ENCODE measurements at regions not wholly inside any gene's neighbourhood (a gene's known extent, or its start where the extent isn't known, plus 50 kb on each side); places are given as distances from the start of the nearest gene placed in this dataset.

DNA sequence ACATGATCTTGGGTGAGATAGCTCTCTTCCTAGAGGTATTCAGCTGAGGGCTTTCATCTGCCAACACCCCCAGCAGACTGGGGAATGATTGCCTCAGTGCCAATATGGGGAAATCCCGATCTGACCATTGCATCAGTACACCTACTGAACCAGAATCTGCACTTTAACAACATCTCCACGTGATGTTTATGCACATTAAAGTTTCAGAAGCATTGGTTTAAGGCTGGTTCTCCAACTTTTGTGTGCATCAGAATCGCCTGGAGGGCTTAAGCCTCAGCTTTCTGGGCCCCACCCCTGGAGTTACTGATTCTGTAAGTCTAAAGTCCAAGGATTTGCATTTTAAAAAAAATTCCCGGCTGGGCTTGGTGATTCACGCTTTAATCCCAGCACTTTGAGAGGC is 123.6 kb upstream of the MED13 start:
- no peak overlapping the region for H3K27ac ChIP-seq (ENCODE audit: low read depth in 1 of 2, low read length in 2 of 2)
- DNase-seq (ENCODE audit: low spot score): no peak
- no peak for TF ChIP-seq NR2F2 (IDR thresholded peaks at IDR 0.05)
- no peak for TF ChIP-seq CTCF (IDR thresholded peaks at IDR 0.05; ENCODE audit: low read depth, low read length, missing input control)
- TF ChIP-seq FOXA1 (IDR thresholded peaks at IDR 0.05): no peak
- no peak for TF ChIP-seq SP1 (IDR thresholded peaks at IDR 0.05)
- TF ChIP-seq HNF4G (IDR thresholded peaks at IDR 0.05): no peak
- no peak for TF ChIP-seq JUND (IDR thresholded peaks at IDR 0.05)
- TF ChIP-seq EGR1 (IDR thresholded peaks at IDR 0.05; ENCODE audit: low read depth in 2 of 2): no peak
- TF ChIP-seq RAD21 (IDR thresholded peaks at IDR 0.05): no peak
- TF ChIP-seq REST (IDR thresholded peaks at IDR 0.05): no peak
- no peak for TF ChIP-seq MAX (IDR thresholded peaks at IDR 0.05)
- TF ChIP-seq TAF1 (conservative IDR thresholded peaks at IDR 0.05): no peak
- TF ChIP-seq, protein P1, sequence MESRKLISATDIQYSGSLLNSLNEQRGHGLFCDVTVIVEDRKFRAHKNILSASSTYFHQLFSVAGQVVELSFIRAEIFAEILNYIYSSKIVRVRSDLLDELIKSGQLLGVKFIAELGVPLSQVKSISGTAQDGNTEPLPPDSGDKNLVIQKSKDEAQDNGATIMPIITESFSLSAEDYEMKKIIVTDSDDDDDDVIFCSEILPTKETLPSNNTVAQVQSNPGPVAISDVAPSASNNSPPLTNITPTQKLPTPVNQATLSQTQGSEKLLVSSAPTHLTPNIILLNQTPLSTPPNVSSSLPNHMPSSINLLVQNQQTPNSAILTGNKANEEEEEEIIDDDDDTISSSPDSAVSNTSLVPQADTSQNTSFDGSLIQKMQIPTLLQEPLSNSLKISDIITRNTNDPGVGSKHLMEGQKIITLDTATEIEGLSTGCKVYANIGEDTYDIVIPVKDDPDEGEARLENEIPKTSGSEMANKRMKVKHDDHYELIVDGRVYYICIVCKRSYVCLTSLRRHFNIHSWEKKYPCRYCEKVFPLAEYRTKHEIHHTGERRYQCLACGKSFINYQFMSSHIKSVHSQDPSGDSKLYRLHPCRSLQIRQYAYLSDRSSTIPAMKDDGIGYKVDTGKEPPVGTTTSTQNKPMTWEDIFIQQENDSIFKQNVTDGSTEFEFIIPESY (IDR thresholded peaks at IDR 0.05): no peak
- TF ChIP-seq YY1 (IDR thresholded peaks at IDR 0.05): no peak
- no peak for TF ChIP-seq RXRA (IDR thresholded peaks at IDR 0.05)
- no peak for TF ChIP-seq HNF4A (conservative IDR thresholded peaks at IDR 0.05)
- no peak for TF ChIP-seq GABPA (IDR thresholded peaks at IDR 0.05 in 1 of 2, conservative IDR thresholded peaks at IDR 0.05 in 1 of 2)
- TF ChIP-seq FOXA2 (IDR thresholded peaks at IDR 0.05): no peak

DNA sequence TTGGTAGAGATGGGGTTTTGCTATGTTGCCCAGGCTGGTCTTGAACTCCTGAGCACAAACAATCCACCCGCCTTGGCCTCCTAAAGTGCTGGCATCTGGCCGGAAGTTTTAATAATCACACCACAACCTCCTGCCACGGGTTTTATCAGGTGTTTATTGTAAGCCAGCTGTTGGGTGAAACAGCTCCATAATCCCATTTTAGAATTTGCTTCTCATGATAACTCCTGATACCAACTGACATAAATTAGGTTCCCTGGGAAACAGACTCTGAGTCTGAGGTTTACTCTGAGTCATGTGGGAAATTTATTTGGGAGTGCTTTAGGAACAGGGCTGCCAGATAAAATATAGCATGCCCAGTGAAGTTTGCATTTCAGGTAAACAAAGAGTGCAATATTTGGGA is 122.6 kb upstream of the MED13 start:
- Histone ChIP-seq H3K9me3 (ENCODE audit: control insufficient read depth in 4 of 4, low read length in 3 of 4) (no peaks in the 10 kb centered on the region), H3K9ac (ENCODE audit: low read depth in 1 of 2, low read length in 2 of 2) (no peak overlapping the region), H3K4me1 (ENCODE audit: control insufficient read depth in 4 of 4, insufficient read depth in 4 of 4, low read length in 3 of 4) (no peaks in the 10 kb centered on the region), H3K36me3 (ENCODE audit: control insufficient read depth in 4 of 4, insufficient read depth in 3 of 4, low read depth in 1 of 4, low read length in 3 of 4) (no peaks in the 10 kb centered on the region), H3K4me3 (ENCODE audit: low read depth in 1 of 3, low read length in 3 of 3) (no peak overlapping the region), H3K27me3 (ENCODE audit: control insufficient read depth in 4 of 4, insufficient read depth in 4 of 4, low read length in 3 of 4) (no peaks in the 10 kb centered on the region), H3K27ac (ENCODE audit: low read depth in 1 of 2, low read length in 2 of 2) (no peak overlapping the region)
- no peak for DNase-seq (ENCODE audit: low spot score)
- no peak for TF ChIP-seq SP1 (IDR thresholded peaks at IDR 0.05)
- TF ChIP-seq ATF3 (IDR thresholded peaks at IDR 0.05): no peak
- no peak for TF ChIP-seq MAX (IDR thresholded peaks at IDR 0.05)
- WGBS: 59% methylated on average over 3 of the region's 3 CpGs

More for the DNA sequence above, 123.6 kb upstream of the MED13 start:
- no peaks in the 10 kb centered on the region for H3K9me3 ChIP-seq (ENCODE audit: control insufficient read depth in 4 of 4, low read length in 3 of 4)
- WGBS: 59% methylated on average over 5 of the region's 5 CpGs
- no peak overlapping the region for H3K9ac ChIP-seq (ENCODE audit: low read depth in 1 of 2, low read length in 2 of 2)
- no peak overlapping the region for H3K4me3 ChIP-seq (ENCODE audit: low read depth in 1 of 3, low read length in 3 of 3)
- no peaks in the 10 kb centered on the region for H3K36me3 ChIP-seq (ENCODE audit: control insufficient read depth in 4 of 4, insufficient read depth in 3 of 4, low read depth in 1 of 4, low read length in 3 of 4)
- H3K4me1 ChIP-seq (ENCODE audit: control insufficient read depth in 4 of 4, insufficient read depth in 4 of 4, low read length in 3 of 4): no peaks in the 10 kb centered on the region
- no peaks in the 10 kb centered on the region for H3K27me3 ChIP-seq (ENCODE audit: control insufficient read depth in 4 of 4, insufficient read depth in 4 of 4, low read length in 3 of 4)
